ENCODE measurements at regions not wholly inside any gene's neighbourhood (a gene's known extent, or its start where the extent isn't known, plus 50 kb on each side); places are given as distances from the start of the nearest gene placed in this dataset.

DNA sequence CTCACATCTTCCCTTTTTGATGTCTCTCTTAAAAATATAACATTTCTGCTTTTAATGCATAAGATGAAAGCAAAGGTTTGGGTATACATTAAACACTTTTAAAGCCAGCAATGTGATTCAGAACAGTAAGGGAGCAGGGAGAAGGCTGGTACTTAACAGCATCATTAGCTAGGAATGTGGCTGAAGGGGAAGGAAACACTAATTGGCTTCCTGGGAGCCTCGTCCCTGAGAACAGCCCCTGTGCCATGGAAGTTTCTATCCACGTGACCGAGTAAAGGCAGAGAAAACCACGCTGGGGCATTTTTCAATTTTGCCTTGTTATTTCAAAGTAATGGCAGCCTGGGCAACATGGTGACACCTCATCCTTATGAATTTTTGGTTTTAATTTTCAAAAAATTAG lies 109.2 kb upstream of the GPC1 start:
- H3K4me3 ChIP-seq (ENCODE audit: low read depth, low read length) = no peak overlapping the region
- TF ChIP-seq, protein P1, sequence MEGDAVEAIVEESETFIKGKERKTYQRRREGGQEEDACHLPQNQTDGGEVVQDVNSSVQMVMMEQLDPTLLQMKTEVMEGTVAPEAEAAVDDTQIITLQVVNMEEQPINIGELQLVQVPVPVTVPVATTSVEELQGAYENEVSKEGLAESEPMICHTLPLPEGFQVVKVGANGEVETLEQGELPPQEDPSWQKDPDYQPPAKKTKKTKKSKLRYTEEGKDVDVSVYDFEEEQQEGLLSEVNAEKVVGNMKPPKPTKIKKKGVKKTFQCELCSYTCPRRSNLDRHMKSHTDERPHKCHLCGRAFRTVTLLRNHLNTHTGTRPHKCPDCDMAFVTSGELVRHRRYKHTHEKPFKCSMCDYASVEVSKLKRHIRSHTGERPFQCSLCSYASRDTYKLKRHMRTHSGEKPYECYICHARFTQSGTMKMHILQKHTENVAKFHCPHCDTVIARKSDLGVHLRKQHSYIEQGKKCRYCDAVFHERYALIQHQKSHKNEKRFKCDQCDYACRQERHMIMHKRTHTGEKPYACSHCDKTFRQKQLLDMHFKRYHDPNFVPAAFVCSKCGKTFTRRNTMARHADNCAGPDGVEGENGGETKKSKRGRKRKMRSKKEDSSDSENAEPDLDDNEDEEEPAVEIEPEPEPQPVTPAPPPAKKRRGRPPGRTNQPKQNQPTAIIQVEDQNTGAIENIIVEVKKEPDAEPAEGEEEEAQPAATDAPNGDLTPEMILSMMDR (IDR thresholded peaks at IDR 0.05; ENCODE audit: low read depth, low read length, missing control alignments) = no peak
- no peak for DNase-seq (ENCODE audit: low read depth)

DNA sequence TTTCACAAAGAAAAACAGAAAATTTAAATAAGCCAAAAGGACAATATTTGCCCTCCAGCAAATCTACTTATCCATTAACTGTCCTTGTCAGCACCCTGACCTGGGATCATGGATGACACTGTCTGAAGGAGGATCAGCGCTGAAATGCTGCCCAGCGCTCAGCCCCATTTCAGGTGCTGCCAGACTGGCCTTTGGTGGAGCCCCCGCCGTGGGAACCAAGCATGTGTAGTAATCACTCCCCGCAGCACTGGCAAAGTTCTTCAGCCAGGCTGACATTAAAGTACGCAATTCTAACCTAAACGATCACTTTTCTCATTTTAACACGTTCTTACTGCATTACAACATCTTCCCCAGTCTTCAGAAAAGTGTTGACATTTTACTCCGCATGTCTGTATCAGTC lies 108.6 kb upstream of the GPC1 start:
- DNase-seq (ENCODE audit: low read depth) = no peak
- TF ChIP-seq, protein P1 (IDR thresholded peaks at IDR 0.05; ENCODE audit: low read depth, low read length, missing control alignments) = no peak
- H3K4me3 ChIP-seq (ENCODE audit: low read depth, low read length) = no peak overlapping the region

DNA sequence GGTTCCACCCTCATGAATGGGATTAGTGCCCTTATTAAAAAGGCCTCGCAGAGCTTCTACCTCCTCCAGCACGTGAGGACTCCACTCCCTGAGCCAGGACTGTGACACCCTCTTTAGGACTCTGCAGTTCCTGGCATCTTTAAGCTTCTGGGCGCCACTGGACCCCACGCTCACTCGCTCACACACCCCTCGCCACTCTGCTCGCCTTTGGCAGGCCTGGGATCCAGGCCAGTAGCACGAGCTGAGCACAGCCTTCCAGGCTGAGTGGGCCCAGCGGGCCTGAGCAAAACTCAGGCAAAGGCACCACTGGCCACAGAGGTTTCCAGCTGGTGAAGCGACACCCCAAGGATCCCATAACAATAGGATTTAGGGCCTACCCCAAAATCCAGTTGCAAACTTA lies 107.9 kb upstream of the GPC1 start:
- no peak for DNase-seq (ENCODE audit: low read depth)
- TF ChIP-seq, protein P1 (IDR thresholded peaks at IDR 0.05; ENCODE audit: low read depth, low read length, missing control alignments) = no peak
- H3K4me3 ChIP-seq (ENCODE audit: low read depth, low read length) = no peak overlapping the region

DNA sequence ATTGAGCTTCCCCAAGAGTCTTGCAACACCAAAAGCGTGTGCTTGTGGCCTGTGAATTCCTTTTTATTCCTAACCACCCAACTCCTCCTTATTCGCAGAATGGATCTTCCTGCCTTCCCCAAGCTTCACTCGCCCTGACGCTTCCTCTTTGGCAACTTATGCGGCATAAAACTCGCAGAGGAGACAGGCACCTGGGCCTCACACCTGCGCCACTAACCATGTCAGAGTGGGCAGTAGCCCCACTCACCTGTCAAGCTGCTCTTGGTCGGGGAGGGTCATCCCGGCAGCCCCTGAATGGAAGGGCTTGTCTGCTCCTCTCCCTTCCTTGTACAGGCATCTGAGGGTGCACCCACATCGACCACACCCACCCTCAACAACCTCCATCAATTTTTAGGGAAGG lies 106.9 kb upstream of the GPC1 start:
- TF ChIP-seq, protein P1 (IDR thresholded peaks at IDR 0.05; ENCODE audit: low read depth, low read length, missing control alignments) = no peak
- no peak for DNase-seq (ENCODE audit: low read depth)
- H3K4me3 ChIP-seq (ENCODE audit: low read depth, low read length) = no peak overlapping the region

DNA sequence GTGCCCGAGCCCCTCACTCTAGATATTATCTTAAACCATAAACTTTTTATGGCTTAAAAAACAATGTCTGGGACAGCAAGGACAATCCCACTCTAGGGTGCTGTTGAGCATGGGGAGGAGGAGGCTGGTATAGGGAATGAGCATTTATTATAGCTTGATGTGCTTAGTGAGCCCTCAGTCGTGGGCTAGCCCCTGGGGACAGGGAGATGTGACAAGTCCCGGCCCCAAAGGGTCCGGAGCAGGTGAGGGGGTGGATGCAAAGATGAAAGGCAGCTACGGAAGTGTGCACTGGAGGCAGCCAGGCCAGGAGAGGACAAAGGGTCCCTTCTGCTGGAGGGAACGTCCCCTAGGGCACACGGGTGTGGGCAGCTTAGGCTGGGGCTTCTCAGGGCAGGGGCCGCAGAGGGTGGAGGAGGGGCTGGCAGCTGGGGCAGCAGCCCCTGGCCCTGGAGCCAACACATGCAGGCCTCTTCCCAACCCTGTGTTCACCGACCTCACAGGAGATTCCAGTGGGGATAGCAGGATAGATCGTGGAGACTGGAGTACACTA lies 106.3 kb upstream of the GPC1 start:
- H3K4me3 ChIP-seq (ENCODE audit: low read depth, low read length) = no peak overlapping the region
- no peak for DNase-seq (ENCODE audit: low read depth)
- TF ChIP-seq, protein P1 (IDR thresholded peaks at IDR 0.05; ENCODE audit: low read depth, low read length, missing control alignments) = no peak

DNA sequence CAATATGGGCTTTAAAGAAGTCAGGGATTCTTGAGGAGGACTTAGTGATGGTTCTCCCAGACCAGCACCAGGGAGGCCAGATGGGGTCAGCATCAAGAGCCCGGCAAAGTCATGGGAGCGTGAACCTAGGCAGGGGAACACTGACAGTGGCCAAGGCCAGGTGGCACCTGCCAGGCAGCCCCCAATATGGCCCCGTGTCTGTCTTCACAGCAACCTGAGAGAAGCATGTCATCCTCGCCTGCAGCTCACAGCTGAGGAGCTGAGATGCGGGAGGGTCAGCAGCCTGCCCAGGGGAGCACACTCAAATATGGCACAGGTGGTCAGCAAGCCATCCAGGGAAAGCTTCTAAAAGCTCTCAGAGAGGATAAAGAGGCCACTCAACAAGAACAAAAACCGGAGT lies 105.7 kb upstream of the GPC1 start:
- TF ChIP-seq, protein P1 (IDR thresholded peaks at IDR 0.05; ENCODE audit: low read depth, low read length, missing control alignments) = no peak
- no peak overlapping the region for H3K4me3 ChIP-seq (ENCODE audit: low read depth, low read length)
- no peak for DNase-seq (ENCODE audit: low read depth)

DNA sequence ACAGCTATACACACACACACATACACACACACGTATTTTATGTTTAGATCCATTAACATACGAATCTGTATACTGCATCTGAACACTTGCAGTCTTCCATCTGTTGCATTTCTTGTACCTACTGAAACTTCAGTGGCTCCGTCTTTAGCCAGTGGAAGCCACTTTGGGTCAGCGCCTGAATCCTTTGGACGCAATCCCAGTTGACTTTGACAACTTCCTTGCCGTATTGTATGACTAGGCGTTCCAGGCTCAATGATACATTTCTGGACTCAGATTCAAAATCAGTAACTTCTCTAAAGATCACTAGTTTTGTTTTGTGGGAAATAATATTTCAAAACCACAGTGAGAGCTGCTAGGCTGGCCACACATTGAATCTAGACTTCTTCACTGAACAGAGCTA lies 101.5 kb upstream of the GPC1 start:
- no peak overlapping the region for H3K4me3 ChIP-seq (ENCODE audit: low read depth, low read length)
- TF ChIP-seq, protein P1 (IDR thresholded peaks at IDR 0.05; ENCODE audit: low read depth, low read length, missing control alignments) = no peak
- no peak for DNase-seq (ENCODE audit: low read depth)
